NB4 (cell line): ENCODE measurements at regions not wholly inside any gene's neighbourhood (a gene's known extent, or its start where the extent isn't known, plus 50 kb on each side); places are given as distances from the start of the nearest gene placed in this dataset.
"Not testable (repeated sequence)": the region's sequence is repeated elsewhere in the genome, so short reads cannot be mapped to it uniquely, and the experiment has no call there.

Experiments
- DNase-seq: peaks from one replicate; pipeline ENCODE4 v3.0.0; 2010; ENCODE audit warnings: low read depth
- H3K4me3 ChIP-seq: one replicate; pipeline ENCODE4 v1.5.1; 2011; ENCODE audit warnings: mild to moderate bottlenecking, low read depth, low read length, moderate library complexity
- MYC ChIP-seq: IDR thresholded peaks from 2 replicates; pipeline ENCODE4 v1.6.1; 2011; ENCODE audit warnings: low read depth, low read length
- POLR2A ChIP-seq: IDR thresholded peaks from 2 replicates; pipeline ENCODE4 v1.6.1; 2011; ENCODE audit warnings: mild to moderate bottlenecking; ENCODE audit not compliant: insufficient read length; ENCODE audit errors: extremely low read depth
- TF ChIP-seq, protein P1 (sequence below): IDR thresholded peaks from one replicate; pipeline ENCODE4 v1.5.1; 2012; ENCODE audit warnings: low read depth, low read length
- TF ChIP-seq, protein P2 (sequence below): IDR thresholded peaks from 2 replicates; pipeline ENCODE4 v1.6.1; 2011; ENCODE audit warnings: low read depth, low read length

DNA sequence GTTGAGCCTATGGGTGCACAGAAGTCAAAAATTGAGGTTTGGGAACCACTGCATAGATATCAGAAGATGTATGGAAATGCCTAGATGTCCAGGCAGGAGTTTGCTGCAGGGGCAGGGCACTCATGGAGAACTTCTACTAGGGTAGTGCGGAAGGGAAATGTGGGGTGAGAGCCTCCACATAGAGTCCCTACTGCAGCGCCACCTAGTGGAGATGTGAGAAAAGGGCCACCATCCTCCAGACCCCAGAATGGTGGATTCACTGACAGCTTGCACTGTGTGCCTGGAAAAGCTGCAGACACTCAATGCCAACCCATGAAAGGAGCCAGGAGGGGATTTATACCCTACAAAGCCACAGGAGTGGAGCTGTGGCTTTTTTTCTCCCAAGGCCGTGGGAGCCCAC is 133.7 kb downstream of the DEFB131A start:
- TF ChIP-seq, protein P1, sequence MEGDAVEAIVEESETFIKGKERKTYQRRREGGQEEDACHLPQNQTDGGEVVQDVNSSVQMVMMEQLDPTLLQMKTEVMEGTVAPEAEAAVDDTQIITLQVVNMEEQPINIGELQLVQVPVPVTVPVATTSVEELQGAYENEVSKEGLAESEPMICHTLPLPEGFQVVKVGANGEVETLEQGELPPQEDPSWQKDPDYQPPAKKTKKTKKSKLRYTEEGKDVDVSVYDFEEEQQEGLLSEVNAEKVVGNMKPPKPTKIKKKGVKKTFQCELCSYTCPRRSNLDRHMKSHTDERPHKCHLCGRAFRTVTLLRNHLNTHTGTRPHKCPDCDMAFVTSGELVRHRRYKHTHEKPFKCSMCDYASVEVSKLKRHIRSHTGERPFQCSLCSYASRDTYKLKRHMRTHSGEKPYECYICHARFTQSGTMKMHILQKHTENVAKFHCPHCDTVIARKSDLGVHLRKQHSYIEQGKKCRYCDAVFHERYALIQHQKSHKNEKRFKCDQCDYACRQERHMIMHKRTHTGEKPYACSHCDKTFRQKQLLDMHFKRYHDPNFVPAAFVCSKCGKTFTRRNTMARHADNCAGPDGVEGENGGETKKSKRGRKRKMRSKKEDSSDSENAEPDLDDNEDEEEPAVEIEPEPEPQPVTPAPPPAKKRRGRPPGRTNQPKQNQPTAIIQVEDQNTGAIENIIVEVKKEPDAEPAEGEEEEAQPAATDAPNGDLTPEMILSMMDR: peak; percentile 53
- not testable (repeated sequence) for H3K4me3 ChIP-seq
- DNase-seq: peak; percentile 9

DNA sequence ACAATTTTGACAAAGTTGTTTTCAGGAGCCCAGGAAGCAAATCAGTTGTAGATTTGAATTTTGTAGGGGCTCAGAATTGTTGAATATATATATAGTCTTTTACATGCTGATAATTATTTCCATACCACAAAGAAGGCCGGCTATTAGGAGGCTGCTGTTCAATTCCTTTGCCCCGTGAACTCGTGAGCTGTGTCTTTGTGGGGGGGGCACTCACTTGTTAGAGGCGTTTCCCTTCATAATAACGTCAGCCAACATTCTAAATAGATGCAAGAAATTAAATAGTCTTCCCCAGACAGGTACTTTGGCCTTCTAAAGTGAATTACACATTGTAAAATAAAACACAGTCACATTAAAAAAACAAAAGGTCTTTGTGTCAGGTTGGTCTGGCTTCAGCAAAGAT is 138.7 kb downstream of the DEFB131A start:
- DNase-seq: not testable (repeated sequence)

DNA sequence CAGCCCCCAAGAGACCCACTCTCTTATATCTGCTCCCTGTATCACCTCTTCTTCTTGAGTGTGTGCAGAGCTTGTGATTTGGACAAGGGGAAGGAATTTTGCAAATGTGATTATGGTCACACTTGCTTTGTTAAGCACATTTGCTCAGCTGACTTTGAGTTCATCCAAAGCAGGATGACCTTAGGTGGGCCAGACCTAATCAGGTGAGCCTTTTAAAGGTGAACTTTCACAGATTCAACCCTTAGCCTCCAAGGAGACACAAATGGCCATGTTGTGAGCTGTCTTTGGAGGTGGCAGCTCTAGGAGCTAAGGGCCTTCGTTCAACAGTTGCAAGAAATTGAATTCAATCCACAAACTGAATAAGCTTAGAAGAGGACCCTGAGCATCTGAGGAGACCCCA is 147.8 kb downstream of the DEFB131A start:
- H3K4me3 ChIP-seq: no peak overlapping the region
- TF ChIP-seq MYC: no peak
- no peak for TF ChIP-seq POLR2A
- TF ChIP-seq, protein P2, sequence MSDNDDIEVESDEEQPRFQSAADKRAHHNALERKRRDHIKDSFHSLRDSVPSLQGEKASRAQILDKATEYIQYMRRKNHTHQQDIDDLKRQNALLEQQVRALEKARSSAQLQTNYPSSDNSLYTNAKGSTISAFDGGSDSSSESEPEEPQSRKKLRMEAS: no peak
- TF ChIP-seq, protein P1: no peak
- no peak for DNase-seq

More for the DNA sequence above, 138.7 kb downstream of the DEFB131A start:
- not testable (repeated sequence) for H3K4me3 ChIP-seq

DNA sequence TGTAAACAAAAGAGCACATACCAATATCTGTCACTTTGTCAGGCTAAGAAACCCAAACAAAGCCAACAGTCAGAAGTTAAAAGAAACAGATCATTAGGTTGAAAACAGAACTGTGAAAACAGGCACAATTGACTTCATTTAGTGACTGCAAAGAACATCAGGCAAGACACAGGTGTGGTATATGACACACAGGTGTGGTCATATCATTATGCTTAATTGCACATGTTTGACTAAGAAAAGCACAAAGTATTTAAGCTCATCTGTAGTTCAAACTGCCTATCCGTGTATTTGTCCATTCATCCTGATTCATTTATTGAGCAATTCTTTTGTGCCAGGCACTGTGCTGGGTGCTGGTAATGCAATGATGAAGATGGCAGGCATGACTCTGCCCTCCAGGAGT is 150.7 kb downstream of the DEFB131A start:
- TF ChIP-seq MYC (no peak), POLR2A (no peak)
- TF ChIP-seq, protein P1: no peak
- TF ChIP-seq, protein P2: no peak
- H3K4me3 ChIP-seq: no peak overlapping the region
- DNase-seq: no peak

DNA sequence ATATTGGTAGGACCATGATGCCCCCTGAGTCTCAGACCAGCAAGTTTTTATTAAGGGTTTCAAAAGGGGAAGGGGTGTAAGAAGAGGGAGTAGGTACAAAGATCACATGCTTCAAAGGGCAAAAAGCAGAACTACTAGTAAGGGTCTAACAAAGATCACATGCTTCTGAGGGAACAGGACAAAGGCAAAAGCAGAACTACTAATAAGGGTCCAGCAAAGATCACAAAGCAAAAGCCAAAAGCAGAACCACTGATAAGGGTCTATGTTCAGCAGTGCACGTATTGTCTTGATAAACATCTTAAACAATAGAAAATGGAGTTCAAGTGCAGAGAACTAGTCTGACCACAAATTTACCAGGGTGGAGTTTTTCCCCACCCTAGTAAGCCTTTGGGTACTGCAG is 151.3 kb downstream of the DEFB131A start:
- TF ChIP-seq, protein P2: peak; percentile 56; the same call in 1 of the 2 replicates
- peak; percentile 70 for DNase-seq
- H3K4me3 ChIP-seq: not testable (repeated sequence)

DNA sequence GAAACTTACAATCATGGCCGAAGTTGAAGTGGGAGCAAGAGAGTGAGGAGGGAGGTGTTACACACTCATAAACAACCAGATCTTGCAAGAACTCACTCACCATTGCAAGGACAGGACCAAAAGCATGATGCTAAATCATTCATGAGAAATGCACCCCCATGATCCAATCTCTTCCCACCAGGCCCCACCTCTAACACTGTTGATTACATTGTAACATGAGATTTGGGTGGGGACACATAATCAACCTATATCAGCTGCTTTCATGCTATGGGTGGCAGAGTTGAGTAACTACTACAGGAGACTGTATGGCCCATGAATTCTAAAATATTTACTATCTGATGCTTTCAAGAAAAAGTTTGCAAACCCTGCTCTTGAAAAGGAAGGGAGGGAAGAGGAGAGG is 155.1 kb downstream of the DEFB131A start:
- H3K4me3 ChIP-seq: no peak overlapping the region
- DNase-seq: no peak
- no peak for TF ChIP-seq POLR2A
- no peak for TF ChIP-seq MYC
- TF ChIP-seq, protein P1: no peak
- TF ChIP-seq, protein P2: no peak

DNA sequence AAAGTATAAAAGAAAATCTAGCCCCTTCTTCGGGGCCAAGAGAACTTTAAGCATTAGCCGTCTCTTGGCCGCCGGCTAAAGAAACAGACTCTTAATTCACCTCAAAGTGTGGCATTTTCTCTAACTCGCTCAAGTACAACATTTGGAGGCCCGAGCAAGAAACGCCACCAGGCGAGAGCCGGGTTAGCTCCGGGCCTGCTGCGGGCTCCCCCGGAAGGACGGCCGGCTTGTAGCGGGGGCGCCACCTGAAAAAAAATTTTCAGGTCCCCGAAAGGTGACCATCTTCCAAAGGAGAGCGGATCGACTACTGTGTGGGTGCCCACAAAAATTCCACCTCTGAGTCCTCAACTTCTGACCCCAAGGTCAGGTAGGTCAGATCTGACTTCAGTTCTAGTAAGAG is 156.0 kb downstream of the DEFB131A start:
- TF ChIP-seq MYC: no peak
- DNase-seq: no peak
- no peak overlapping the region for H3K4me3 ChIP-seq

DNA sequence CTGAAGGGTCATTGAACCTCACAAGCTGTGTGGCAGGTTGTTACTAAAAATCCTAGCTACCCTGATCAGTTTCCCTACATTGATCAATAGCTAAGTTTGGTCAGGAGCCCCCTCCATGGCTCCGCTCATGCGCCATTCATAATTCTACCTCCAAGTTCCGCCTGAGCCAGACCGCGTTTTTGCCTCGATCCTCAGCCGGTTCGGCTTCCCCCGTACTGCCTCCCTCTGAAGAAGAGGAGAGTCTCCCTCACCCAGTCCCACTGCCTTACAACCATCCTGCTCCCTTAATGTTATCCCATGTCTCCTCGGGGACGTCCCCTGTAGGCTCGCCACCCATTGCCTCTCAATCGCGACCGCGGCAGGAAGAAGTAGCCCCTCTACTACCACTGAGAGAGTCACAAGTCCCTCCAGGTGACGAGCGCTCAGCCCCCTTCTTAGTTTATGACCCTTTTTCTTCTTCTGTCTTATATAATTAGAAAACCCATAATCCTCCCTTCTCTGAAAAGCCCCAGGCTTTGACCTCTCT is 158.2 kb downstream of the DEFB131A start:
- TF ChIP-seq, protein P2: no peak
- TF ChIP-seq MYC: no peak
- TF ChIP-seq, protein P1: no peak
- TF ChIP-seq POLR2A: no peak
- DNase-seq: no peak
- no peak overlapping the region for H3K4me3 ChIP-seq

DNA sequence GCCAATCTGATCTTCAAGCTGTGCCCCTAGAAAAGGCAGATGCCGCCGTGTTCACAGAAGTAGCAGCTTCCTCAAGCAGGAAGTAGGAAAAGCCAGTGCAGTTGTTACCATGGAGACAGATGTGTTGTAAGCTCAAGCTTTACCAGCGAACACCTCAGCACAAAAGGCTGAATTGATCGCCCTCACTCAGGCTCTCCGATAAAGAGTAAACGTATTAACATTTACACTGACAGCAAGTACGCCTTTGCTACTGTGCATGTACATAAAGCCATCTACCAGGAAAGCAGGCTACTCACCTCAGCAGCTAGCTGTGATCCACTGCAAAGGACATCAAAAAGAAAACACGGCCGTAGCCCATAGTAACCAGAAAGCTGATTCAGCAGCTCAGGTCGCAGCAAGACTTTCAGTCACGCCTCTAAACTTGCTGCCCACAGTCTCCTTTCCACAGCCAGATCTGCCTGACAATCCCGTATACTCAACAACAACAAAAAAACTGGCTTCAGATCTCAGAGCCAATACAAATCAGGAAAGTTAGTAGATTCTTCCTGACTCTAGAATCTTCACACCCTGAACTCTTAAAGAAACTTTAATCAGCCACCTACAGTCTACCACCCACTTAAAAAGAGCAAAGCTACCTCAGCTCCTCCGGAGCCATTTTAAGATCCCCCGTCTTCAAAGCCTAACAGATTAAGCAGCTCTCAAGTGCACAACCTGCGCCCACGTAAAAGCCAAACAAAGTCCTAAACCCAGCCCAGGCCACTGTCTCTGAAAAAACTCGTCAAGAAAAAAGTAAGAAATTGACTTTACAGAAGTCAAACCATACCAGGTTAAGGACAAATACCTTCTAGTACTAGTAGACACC is 160.0 kb downstream of the DEFB131A start:
- not testable (repeated sequence) for H3K4me3 ChIP-seq

DNA sequence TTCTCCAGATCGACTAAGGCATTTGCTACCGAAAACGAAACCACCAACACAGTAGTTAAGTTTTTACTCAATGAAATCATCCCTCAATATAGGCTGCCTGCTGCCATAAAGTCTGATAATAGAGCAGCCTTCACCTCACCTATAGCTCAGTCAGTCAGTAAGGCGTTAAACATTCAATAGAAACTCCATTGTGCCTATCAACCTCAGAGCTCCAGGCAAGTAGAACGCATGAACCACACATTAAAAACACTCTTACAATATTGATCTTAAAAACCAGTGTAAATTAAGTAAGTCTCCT is 160.6 kb downstream of the DEFB131A start:
- not testable (repeated sequence) for DNase-seq, H3K4me3 ChIP-seq

More for the DNA sequence above, 160.0 kb downstream of the DEFB131A start:
- DNase-seq: peak; percentile 48
